ENCODE measurements at regions not wholly inside any gene's neighbourhood (a gene's known extent, or its start where the extent isn't known, plus 50 kb on each side); places are given as distances from the start of the nearest gene placed in this dataset.

- no peak for DNase-seq (ENCODE audit: low spot score)
Measured at GRCh38 chr20:57856658-57857057, 146.8 kb upstream of the PMEPA1 start.

- peak; percentile 41 for DNase-seq (ENCODE audit: low spot score)
Measured at GRCh38 chr20:57851796-57852195, 142.0 kb upstream of the PMEPA1 start.

GRCh38 chr20:57851025-57851682 lies 141.3 kb upstream of the PMEPA1 start:
- DNase-seq (ENCODE audit: low spot score) = no peak

GRCh38 chr20:57849521-57850215 lies 139.9 kb upstream of the PMEPA1 start:
- no peak for DNase-seq (ENCODE audit: low spot score)

GRCh38 chr20:57849121-57849520 lies 139.3 kb upstream of the PMEPA1 start:
- DNase-seq (ENCODE audit: low spot score) = no peak

- DNase-seq (ENCODE audit: low spot score) = no peak
Measured at GRCh38 chr20:57848282-57848681, 138.5 kb upstream of the PMEPA1 start.

- DNase-seq (ENCODE audit: low spot score) = no peak
Measured at GRCh38 chr20:57847104-57847503, 137.3 kb upstream of the PMEPA1 start.

- no peak for DNase-seq (ENCODE audit: low spot score)
Measured at GRCh38 chr20:57844626-57845596, 135.1 kb upstream of the PMEPA1 start.

- no peak for DNase-seq (ENCODE audit: low spot score)
Measured at GRCh38 chr20:57843941-57844625, 134.3 kb upstream of the PMEPA1 start.

GRCh38 chr20:57842720-57843119 lies 132.9 kb upstream of the PMEPA1 start:
- DNase-seq (ENCODE audit: low spot score) = no peak

GRCh38 chr20:57841297-57841866 lies 131.6 kb upstream of the PMEPA1 start:
- no peak for DNase-seq (ENCODE audit: low spot score)

GRCh38 chr20:57840504-57841296 lies 130.9 kb upstream of the PMEPA1 start:
- no peak for DNase-seq (ENCODE audit: low spot score)

- no peak for DNase-seq (ENCODE audit: low spot score)
Measured at GRCh38 chr20:57840066-57840465, 130.3 kb upstream of the PMEPA1 start.

- no peak for DNase-seq (ENCODE audit: low spot score)
Measured at GRCh38 chr20:57838670-57839151, 128.9 kb upstream of the PMEPA1 start.

GRCh38 chr20:57837208-57838035 lies 127.6 kb upstream of the PMEPA1 start:
- DNase-seq (ENCODE audit: low spot score) = no peak

- DNase-seq (ENCODE audit: low spot score) = no peak
Measured at GRCh38 chr20:57835588-57836455, 126.0 kb upstream of the PMEPA1 start.

GRCh38 chr20:57835074-57835452 lies 125.2 kb upstream of the PMEPA1 start:
- DNase-seq (ENCODE audit: low spot score) = no peak

- no peak for DNase-seq (ENCODE audit: low spot score)
Measured at GRCh38 chr20:57834306-57835073, 124.7 kb upstream of the PMEPA1 start.

Data from H4 (cell line).